HCT116 (cell line): ENCODE measurements at regions not wholly inside any gene's neighbourhood (a gene's known extent, or its start where the extent isn't known, plus 50 kb on each side); places are given as distances from the start of the nearest gene placed in this dataset.

Experiments
- ATAC-seq: fragments of 200-7000 bp; cut with Tn5 transposase; 2 replicates; pipeline ENCODE4 v1.9.1; 2020; ENCODE audit warnings: mild to moderate bottlenecking, moderate library complexity
- BruUV-seq: library from RNA; stranded (reverse); fragments of 400-500 nt; replicated peaks from 2 replicates; lab custom pipeline; 2021; lab: Mats Ljungman, UMichigan
- CTCF ChIA-PET: fragments of 300-600 bp; sonication (Branson Sonifier 250); formaldehyde crosslinking; loops from one replicate; lab custom pipeline; 2021; ENCODE audit warnings: antibody characterized with exemption; lab: Charles Lee
- POLR2A ChIA-PET: fragments of 300-600, 350-600 bp; sonication (Branson Sonifier 250); formaldehyde crosslinking; loops from one replicate; lab custom pipeline; 2021; ENCODE audit warnings: antibody characterized with exemption; lab: Charles Lee
- RAD21 ChIA-PET, 2 experiments: fragments of 300-600 bp; sonication (Branson Sonifier 250); formaldehyde crosslinking; loops; one replicate each; lab custom pipeline; 2023; ENCODE audit warnings: low total read pairs in 2 of 2; ENCODE audit not compliant: uncharacterized antibody in 2 of 2, unreplicated experiment in 2 of 2, low non-redundant PET in 1 of 2; lab: Charles Lee
- DNase-seq: peaks from one replicate; pipeline ENCODE4 v3.0.0-alpha.2; 2010; ENCODE audit warnings: low read depth, low spot score
- H2AFZ ChIP-seq: fragments of 200-600 bp; shearing (Covaris generic), sonication (generic); 2 replicates; pipeline ENCODE4 v1.6.1; 2017; ENCODE audit warnings: low read depth, mixed run types, mixed read lengths, antibody characterized with exemption, low read length; ENCODE audit not compliant: poor library complexity, severe bottlenecking
- H3K27ac ChIP-seq: 2 replicates; pipeline ENCODE4 v1.5.1; 2012; ENCODE audit warnings: low read depth, low read length
- H3K27me3 ChIP-seq: fragments of 200-600 bp; sonication (generic); 2 replicates; pipeline ENCODE4 v1.6.1; 2016; ENCODE audit warnings: mixed run types, low read length, mixed read lengths; ENCODE audit not compliant: insufficient read depth
- H3K36me3 ChIP-seq, 2 experiments: fragments of 200-500 bp in 1 of 2; fragments of 200-600 bp in 1 of 2; sonication (Bioruptor generic) in 1 of 2; sonication (generic) in 1 of 2; 2 replicates each; pipeline versions ENCODE4 v1.5.1 to v1.6.1; 2014 to 2016; ENCODE audit warnings: low read length in 2 of 2, inconsistent platforms in 1 of 2, mixed read lengths in 1 of 2, mixed run types in 1 of 2; ENCODE audit not compliant: insufficient read depth in 2 of 2, control insufficient read depth in 1 of 2
- H3K4me1 ChIP-seq, 2 experiments: fragments of 200-600 bp in 1 of 2; sonication (generic) in 1 of 2; 2 replicates each; pipeline versions ENCODE4 v1.5.1 to v1.6.1; 2012 to 2017; ENCODE audit warnings: low read length in 2 of 2, inconsistent platforms in 1 of 2, mild to moderate bottlenecking in 1 of 2, mixed read lengths in 1 of 2, mixed run types in 1 of 2, moderate library complexity in 1 of 2; ENCODE audit not compliant: insufficient read depth in 2 of 2, control insufficient read depth in 1 of 2
- H3K4me2 ChIP-seq: fragments of 200-600 bp; sonication (generic); 2 replicates; pipeline ENCODE4 v1.6.1; 2017; ENCODE audit warnings: mixed run types, low read length, mixed read lengths
- H3K4me3 ChIP-seq, 2 experiments: fragments of 200-600 bp in 1 of 2; sonication (generic) in 1 of 2; replicated peaks in 1 of 2; 2 replicates each; pipeline ENCODE4 v1.5.1; 2011 to 2016; ENCODE audit warnings: low read length in 2 of 2, control low read depth in 1 of 2, low read depth in 1 of 2, mild to moderate bottlenecking in 1 of 2, mixed read lengths in 1 of 2, mixed run types in 1 of 2
- H3K79me2 ChIP-seq: fragments of 200-600 bp; sonication (generic); 2 replicates; pipeline ENCODE4 v1.6.1; 2017; ENCODE audit warnings: mild to moderate bottlenecking, mixed run types, low read length, moderate library complexity, mixed read lengths; ENCODE audit not compliant: insufficient read depth
- H3K9ac ChIP-seq: fragments of 200-600 bp; sonication (generic); 2 replicates; pipeline ENCODE4 v1.6.1; 2016; ENCODE audit warnings: low read length, mixed read lengths
- H3K9me2 ChIP-seq: fragments of 200-600 bp; sonication (generic), shearing (Covaris generic); 2 replicates; pipeline ENCODE4 v1.6.1; 2017; ENCODE audit warnings: mixed run types, mild to moderate bottlenecking, moderate library complexity; ENCODE audit not compliant: insufficient read depth
- H3K9me3 ChIP-seq, 2 experiments: fragments of 200-500 bp in 1 of 2; fragments of 200-600 bp in 1 of 2; sonication (Bioruptor generic) in 1 of 2; sonication (generic) in 1 of 2; 2 replicates each; pipeline ENCODE4 v1.6.1; 2014 to 2017; ENCODE audit warnings: low read length in 2 of 2, mixed read lengths in 2 of 2, inconsistent platforms in 1 of 2, low read depth in 1 of 2, mild to moderate bottlenecking in 1 of 2, mixed run types in 1 of 2, moderate library complexity in 1 of 2; ENCODE audit not compliant: control insufficient read depth in 1 of 2, insufficient read depth in 1 of 2
- H4K20me1 ChIP-seq: fragments of 200-600 bp; sonication (generic), shearing (Covaris generic); 2 replicates; pipeline ENCODE4 v1.6.1; 2017; ENCODE audit warnings: mixed run types, mild to moderate bottlenecking, moderate library complexity; ENCODE audit not compliant: insufficient read depth
- ELF1 ChIP-seq: IDR thresholded peaks from 2 replicates; pipeline ENCODE4 v1.6.1; 2012; ENCODE audit warnings: low read depth, borderline replicate concordance
- EZH2phosphoT487 ChIP-seq: fragments of 200-600 bp; IDR thresholded peaks from 2 replicates; pipeline ENCODE4 v1.6.1; 2018; ENCODE audit warnings: antibody characterized with exemption, borderline replicate concordance
- SRF ChIP-seq: IDR thresholded peaks from 2 replicates; pipeline ENCODE4 v1.6.1; 2012; ENCODE audit warnings: low read depth
- TCF7L2 ChIP-seq: IDR thresholded peaks from 2 replicates; pipeline ENCODE4 v1.7.0; 2011; ENCODE audit warnings: borderline replicate concordance, inconsistent platforms; ENCODE audit not compliant: insufficient read depth, insufficient read length; ENCODE audit errors: extremely low read depth
- YY1 ChIP-seq: IDR thresholded peaks from 2 replicates; pipeline ENCODE4 v1.6.1; 2011; ENCODE audit warnings: low read length, low read depth, moderate library complexity, mild to moderate bottlenecking; ENCODE audit not compliant: insufficient replicate concordance; ENCODE audit errors: extremely low read depth
- intact Hi-C: fragments of 100-400 bp; cut with micrococcal nuclease; formaldehyde crosslinking; loops from 2 replicates; pipeline ENCODE4 v1.10.0; 2022
- TF ChIP-seq, protein P1 (sequence below): IDR thresholded peaks from 2 replicates; pipeline ENCODE4 v1.6.1; 2011; ENCODE audit warnings: mild to moderate bottlenecking, low read length, moderate library complexity; ENCODE audit not compliant: insufficient replicate concordance; ENCODE audit errors: extremely low read depth

GRCh38 chr14:71651228-71651627 lies 281.0 kb upstream of the RGS6 start:
- Histone ChIP-seq H3K27ac (no peak overlapping the region), H3K4me2 (no peak overlapping the region), H3K4me3 (no peak overlapping the region), H4K20me1 (no peaks in the 10 kb centered on the region), H3K36me3 (no peaks in the 10 kb centered on the region), H3K4me1 (peaks cover 14 to 17% of the 10 kb centered on the region in 2 experiments), H3K9ac (no peak overlapping the region), H3K27me3 (no peaks in the 10 kb centered on the region), H3K79me2 (no peaks in the 10 kb centered on the region), H3K9me3 (no peaks in the 10 kb centered on the region), H2AFZ (no peak overlapping the region), H3K9me2 (no peaks in the 10 kb centered on the region)
- intact Hi-C loops: no loop called here
- ChIA-PET CTCF (no interaction called here), POLR2A (no interaction called here), RAD21 (no interaction called here)
- DNase-seq (no peak), ATAC-seq (no peak)
- TF ChIP-seq YY1 (no peak), SRF (no peak), EZH2phosphoT487 (no peak), TCF7L2 (no peak)
- BruUV-seq: no TSS peak

DNA sequence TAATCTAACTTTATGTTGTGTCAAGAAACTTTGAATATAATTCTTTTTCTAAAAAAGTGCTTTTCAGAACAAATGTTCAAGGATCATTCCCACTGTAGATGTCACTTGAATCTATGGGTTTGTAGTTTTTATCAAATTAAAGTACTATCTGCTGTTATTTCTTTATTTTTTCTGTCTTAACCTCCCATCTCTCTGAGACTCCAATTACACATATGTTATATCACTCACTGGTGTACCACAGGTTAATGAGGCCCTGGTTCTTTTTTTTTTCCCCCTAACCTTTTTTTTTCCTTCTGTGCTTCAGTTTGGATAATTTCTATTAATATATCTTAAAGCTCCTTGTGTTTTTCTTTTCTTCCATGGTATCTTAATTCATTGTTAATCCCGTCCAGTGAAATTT lies 279.9 kb upstream of the RGS6 start:
- Histone ChIP-seq H3K9me3 (no peaks in the 10 kb centered on the region), H4K20me1 (no peaks in the 10 kb centered on the region), H3K27me3 (no peaks in the 10 kb centered on the region), H3K4me2 (no peak overlapping the region), H3K9me2 (no peaks in the 10 kb centered on the region), H3K9ac (no peak overlapping the region), H3K79me2 (no peaks in the 10 kb centered on the region), H3K4me1 (peaks cover 3 to 7% of the 10 kb centered on the region in 2 experiments; a peak in 3 of 4 replicates), H3K4me3 (no peak overlapping the region), H3K27ac (no peak overlapping the region), H3K36me3 (no peaks in the 10 kb centered on the region), H2AFZ (no peak overlapping the region)
- intact Hi-C loops: no loop called here
- TF ChIP-seq ELF1 (no peak), TCF7L2 (no peak)
- TF ChIP-seq, protein P1, sequence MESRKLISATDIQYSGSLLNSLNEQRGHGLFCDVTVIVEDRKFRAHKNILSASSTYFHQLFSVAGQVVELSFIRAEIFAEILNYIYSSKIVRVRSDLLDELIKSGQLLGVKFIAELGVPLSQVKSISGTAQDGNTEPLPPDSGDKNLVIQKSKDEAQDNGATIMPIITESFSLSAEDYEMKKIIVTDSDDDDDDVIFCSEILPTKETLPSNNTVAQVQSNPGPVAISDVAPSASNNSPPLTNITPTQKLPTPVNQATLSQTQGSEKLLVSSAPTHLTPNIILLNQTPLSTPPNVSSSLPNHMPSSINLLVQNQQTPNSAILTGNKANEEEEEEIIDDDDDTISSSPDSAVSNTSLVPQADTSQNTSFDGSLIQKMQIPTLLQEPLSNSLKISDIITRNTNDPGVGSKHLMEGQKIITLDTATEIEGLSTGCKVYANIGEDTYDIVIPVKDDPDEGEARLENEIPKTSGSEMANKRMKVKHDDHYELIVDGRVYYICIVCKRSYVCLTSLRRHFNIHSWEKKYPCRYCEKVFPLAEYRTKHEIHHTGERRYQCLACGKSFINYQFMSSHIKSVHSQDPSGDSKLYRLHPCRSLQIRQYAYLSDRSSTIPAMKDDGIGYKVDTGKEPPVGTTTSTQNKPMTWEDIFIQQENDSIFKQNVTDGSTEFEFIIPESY: no peak
- no TSS peak for BruUV-seq
- ATAC-seq: no peak
- ChIA-PET RAD21 (no interaction called here), POLR2A (no interaction called here), CTCF (no interaction called here)
- no peak for DNase-seq
